WERI-Rb-1 (cell line): ENCODE measurements at regions not wholly inside any gene's neighbourhood (a gene's known extent, or its start where the extent isn't known, plus 50 kb on each side); places are given as distances from the start of the nearest gene placed in this dataset.

ENCODE experiments used
- DNase-seq: peaks from one replicate; pipeline ENCODE4 v3.0.0-alpha.2; 2020
- H3K27ac ChIP-seq: fragments of 250-450 bp; sonication (Bioruptor Pico); 2 replicates; pipeline ENCODE4 v1.5.1; 2020; ENCODE audit warnings: mild to moderate bottlenecking, moderate library complexity
- H3K27me3 ChIP-seq: fragments of 250-450 bp; sonication (Bioruptor Pico); 2 replicates; pipeline ENCODE4 v1.5.1; 2021; ENCODE audit warnings: mild to moderate bottlenecking, low read depth, moderate library complexity; ENCODE audit not compliant: insufficient read depth, severe bottlenecking
- H3K36me3 ChIP-seq: fragments of 250-450 bp; sonication (Bioruptor Pico); 2 replicates; pipeline ENCODE4 v1.5.1; 2020; ENCODE audit warnings: mild to moderate bottlenecking, moderate library complexity
- H3K4me3 ChIP-seq: 2 replicates; pipeline ENCODE4 v1.5.1; 2011; ENCODE audit warnings: low read depth, mild to moderate bottlenecking, control low read depth, low read length
- H3K9me3 ChIP-seq: fragments of 250-450 bp; sonication (Bioruptor Pico); 2 replicates; pipeline ENCODE4 v1.5.1; 2021; ENCODE audit warnings: mild to moderate bottlenecking, moderate library complexity; ENCODE audit not compliant: severe bottlenecking
- TF ChIP-seq, protein P1 (sequence below): IDR thresholded peaks from 2 replicates; pipeline ENCODE4 v1.5.1; 2011; ENCODE audit warnings: low read depth, mild to moderate bottlenecking, control low read depth, inconsistent platforms, low read length

- TF ChIP-seq, protein P1, sequence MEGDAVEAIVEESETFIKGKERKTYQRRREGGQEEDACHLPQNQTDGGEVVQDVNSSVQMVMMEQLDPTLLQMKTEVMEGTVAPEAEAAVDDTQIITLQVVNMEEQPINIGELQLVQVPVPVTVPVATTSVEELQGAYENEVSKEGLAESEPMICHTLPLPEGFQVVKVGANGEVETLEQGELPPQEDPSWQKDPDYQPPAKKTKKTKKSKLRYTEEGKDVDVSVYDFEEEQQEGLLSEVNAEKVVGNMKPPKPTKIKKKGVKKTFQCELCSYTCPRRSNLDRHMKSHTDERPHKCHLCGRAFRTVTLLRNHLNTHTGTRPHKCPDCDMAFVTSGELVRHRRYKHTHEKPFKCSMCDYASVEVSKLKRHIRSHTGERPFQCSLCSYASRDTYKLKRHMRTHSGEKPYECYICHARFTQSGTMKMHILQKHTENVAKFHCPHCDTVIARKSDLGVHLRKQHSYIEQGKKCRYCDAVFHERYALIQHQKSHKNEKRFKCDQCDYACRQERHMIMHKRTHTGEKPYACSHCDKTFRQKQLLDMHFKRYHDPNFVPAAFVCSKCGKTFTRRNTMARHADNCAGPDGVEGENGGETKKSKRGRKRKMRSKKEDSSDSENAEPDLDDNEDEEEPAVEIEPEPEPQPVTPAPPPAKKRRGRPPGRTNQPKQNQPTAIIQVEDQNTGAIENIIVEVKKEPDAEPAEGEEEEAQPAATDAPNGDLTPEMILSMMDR = no peak
- Histone ChIP-seq H3K9me3 (peaks cover 6% of the 10 kb centered on the region), H3K27ac (no peak overlapping the region), H3K36me3 (no peaks in the 10 kb centered on the region), H3K4me3 (no peak overlapping the region), H3K27me3 (no peaks in the 10 kb centered on the region)
- no peak for DNase-seq
These were observed 157.6 kb upstream of the PLEKHA5 start for GRCh38 chr12:18971932-18972331.

- H3K36me3 ChIP-seq = no peaks in the 10 kb centered on the region
- TF ChIP-seq, protein P1 = no peak
These were observed 153.6 kb upstream of the PLEKHA5 start for GRCh38 chr12:18975933-18976332.

DNA sequence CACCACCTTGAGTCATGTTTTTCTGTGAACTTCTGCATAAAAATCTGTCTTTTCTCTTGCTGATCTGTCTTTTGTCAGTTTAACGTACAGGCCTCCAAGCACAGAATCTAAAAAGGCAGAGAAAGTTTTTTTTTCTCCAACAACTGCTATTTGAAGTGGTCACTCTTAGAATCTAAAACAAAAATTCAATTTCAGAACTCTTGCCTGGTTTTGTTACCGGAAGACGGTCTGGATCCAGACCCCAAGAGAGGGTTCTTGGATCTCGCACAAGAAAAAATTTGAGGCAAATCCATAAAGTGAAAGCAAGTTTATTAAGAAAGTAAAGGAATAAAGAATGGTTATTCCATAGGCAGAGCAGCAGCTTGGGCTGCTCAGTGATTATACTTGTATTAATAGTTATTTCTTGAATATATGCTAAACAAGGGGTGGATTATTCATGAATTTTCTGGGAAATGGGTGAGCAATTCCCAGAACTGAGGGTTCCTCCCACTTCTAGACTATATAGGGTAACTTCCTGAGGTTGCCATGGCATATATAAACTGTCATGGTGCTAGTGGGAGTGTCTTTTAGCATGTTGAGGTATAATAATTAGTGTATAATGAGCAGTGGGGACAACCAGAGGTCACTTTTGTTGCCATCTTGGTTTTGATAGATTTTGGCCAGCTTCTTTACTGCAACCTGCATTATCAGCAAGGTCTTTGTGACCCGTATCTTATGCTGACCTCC, 150.0 kb upstream of the PLEKHA5 start:
- no peak for DNase-seq
- Histone ChIP-seq H3K27me3 (no peaks in the 10 kb centered on the region), H3K36me3 (no peaks in the 10 kb centered on the region), H3K27ac (no peak overlapping the region), H3K4me3 (no peak overlapping the region), H3K9me3 (peaks cover 6% of the 10 kb centered on the region)
- TF ChIP-seq, protein P1 = no peak

More at GRCh38 chr12:18975933-18976332, 153.6 kb upstream of the PLEKHA5 start:
- H3K4me3 ChIP-seq = no peak overlapping the region
- DNase-seq = no peak
- peaks cover 6% of the 10 kb centered on the region for H3K9me3 ChIP-seq
- H3K27ac ChIP-seq = no peak overlapping the region
- no peaks in the 10 kb centered on the region for H3K27me3 ChIP-seq

DNA sequence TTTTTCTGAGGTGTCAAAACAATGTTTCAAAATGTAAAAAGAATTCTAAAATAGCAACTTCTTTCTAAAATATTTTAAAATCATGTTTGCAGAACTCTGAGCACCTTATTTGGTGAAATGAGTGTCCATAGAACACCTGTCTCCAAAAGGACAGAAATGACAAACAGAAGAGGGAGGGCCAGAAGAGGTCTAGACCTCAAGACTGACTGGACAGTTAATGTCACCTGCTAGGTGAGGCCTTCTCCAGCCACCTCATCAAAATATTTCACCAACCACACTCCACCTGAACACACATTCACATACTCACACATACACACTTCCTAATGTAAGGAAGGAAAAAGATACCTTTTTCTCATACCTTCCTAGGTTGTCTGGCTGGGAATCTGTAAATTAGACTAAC, 147.8 kb upstream of the PLEKHA5 start:
- Histone ChIP-seq H3K27ac (no peak overlapping the region), H3K9me3 (no peaks in the 10 kb centered on the region), H3K4me3 (no peak overlapping the region), H3K27me3 (no peaks in the 10 kb centered on the region), H3K36me3 (no peaks in the 10 kb centered on the region)
- no peak for DNase-seq
- TF ChIP-seq, protein P1 = no peak

DNA sequence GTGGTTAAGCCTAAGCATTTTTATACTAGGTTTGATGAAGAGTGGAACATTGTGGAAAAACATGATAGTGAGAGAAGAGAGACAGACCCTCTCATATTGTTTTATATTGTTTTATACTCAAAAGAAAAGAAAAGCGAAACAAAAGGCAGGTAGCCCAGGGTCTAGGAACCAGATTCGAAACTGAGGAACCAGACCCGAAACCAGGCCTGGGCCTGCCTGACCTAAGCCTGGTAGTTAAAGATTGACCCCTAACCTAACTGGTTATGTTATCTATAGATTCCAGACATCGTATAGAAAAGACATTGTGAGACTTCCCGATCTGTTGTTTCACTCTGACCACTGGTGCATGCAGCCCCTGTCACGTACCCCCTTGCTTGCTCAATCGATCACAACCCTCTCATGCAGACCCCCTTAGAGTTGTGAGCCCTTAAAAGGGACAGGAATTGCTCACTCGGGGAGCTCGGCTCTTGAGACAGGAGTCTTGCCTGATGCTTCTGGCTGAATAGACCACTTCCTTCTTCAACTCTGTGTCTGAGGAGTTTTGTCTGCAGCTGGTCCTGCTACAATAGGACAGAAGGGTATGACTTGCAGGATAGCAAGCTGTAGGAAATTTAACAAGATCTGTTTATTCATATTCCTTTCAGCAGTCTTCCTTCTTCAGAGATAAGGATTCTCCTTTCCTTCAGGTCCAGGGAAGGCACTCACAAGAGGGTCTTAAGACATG, 147.1 kb upstream of the PLEKHA5 start:
- Histone ChIP-seq H3K27ac (no peak overlapping the region), H3K36me3 (no peaks in the 10 kb centered on the region), H3K4me3 (no peak overlapping the region), H3K27me3 (no peaks in the 10 kb centered on the region), H3K9me3 (no peaks in the 10 kb centered on the region)
- no peak for DNase-seq
- TF ChIP-seq, protein P1 = no peak
